AG04449 (cell line): ENCODE measurements at regions not wholly inside any gene's neighbourhood (a gene's known extent, or its start where the extent isn't known, plus 50 kb on each side); places are given as distances from the start of the nearest gene placed in this dataset.
"Not testable (repeated sequence)": the region's sequence is repeated elsewhere in the genome, so short reads cannot be mapped to it uniquely, and the experiment has no call there.

Experiments
- CTCF ChIA-PET: fragments of 350-600 bp; formaldehyde crosslinking; extraction: SDS; loops from one replicate; lab custom pipeline; 2021; ENCODE audit warnings: antibody characterized with exemption; lab: Yijun Ruan, JAX
- POLR2A ChIA-PET: fragments of 400-600, 350-600 bp; formaldehyde crosslinking; extraction: SDS; loops from one replicate; lab custom pipeline; 2020; ENCODE audit warnings: antibody characterized with exemption, inconsistent platforms; lab: Yijun Ruan, JAX
- DNase-seq: peaks from one replicate; pipeline ENCODE4 v3.0.0-alpha.2; 2010; ENCODE audit warnings: low read depth, low spot score
- H3K4me3 ChIP-seq: 2 replicates; pipeline ENCODE4 v1.5.1; 2011; ENCODE audit warnings: low read depth, mild to moderate bottlenecking, control low read depth, low read length
- CTCF ChIP-seq: IDR thresholded peaks from one replicate; pipeline ENCODE4 v1.5.1; 2011; ENCODE audit warnings: mild to moderate bottlenecking, moderate library complexity, low read length, control low read depth, inconsistent platforms; ENCODE audit not compliant: insufficient read depth; ENCODE audit errors: missing control alignments

- DNase-seq = no peak
- ChIA-PET POLR2A (no interaction called here), CTCF (interaction anchor here (0.7 kb wide), 1 partner anchor 649 kb away, joined by 3 read pairs; no protein-coding TSS in a partner anchor)
- no peak overlapping the region for H3K4me3 ChIP-seq
- TF ChIP-seq CTCF = no peak
Measured at GRCh38 chr3:162704799-162705385, 1208.3 kb downstream of the OTOL1 start.

- CTCF ChIA-PET, H3K4me3 ChIP-seq, POLR2A ChIA-PET, DNase-seq: not testable (repeated sequence)
Measured at GRCh38 chr3:162708394-162708793, 1211.8 kb downstream of the OTOL1 start.

- CTCF ChIA-PET, POLR2A ChIA-PET, DNase-seq, H3K4me3 ChIP-seq: not testable (repeated sequence)
Measured at GRCh38 chr3:162708942-162709706, 1212.5 kb downstream of the OTOL1 start.

- ChIA-PET POLR2A (no interaction called here), CTCF (no interaction called here)
- DNase-seq = no peak
- H3K4me3 ChIP-seq = no peak overlapping the region
- TF ChIP-seq CTCF = no peak
Measured at GRCh38 chr3:162710332-162711112, 1213.9 kb downstream of the OTOL1 start.

GRCh38 chr3:162717074-162717473 is 1220.5 kb downstream of the OTOL1 start:
- DNase-seq, H3K4me3 ChIP-seq, CTCF ChIA-PET, POLR2A ChIA-PET: not testable (repeated sequence)

- CTCF ChIA-PET = no interaction called here
- no peak for DNase-seq
- no peak overlapping the region for H3K4me3 ChIP-seq
- TF ChIP-seq CTCF = no peak
- POLR2A ChIA-PET = no interaction called here
Measured at GRCh38 chr3:162718697-162719096, 1222.1 kb downstream of the OTOL1 start.

GRCh38 chr3:162719684-162720341 is 1223.2 kb downstream of the OTOL1 start:
- no peak overlapping the region for H3K4me3 ChIP-seq
- DNase-seq = peak; percentile 76
- ChIA-PET CTCF (no interaction called here), POLR2A (no interaction called here)
- TF ChIP-seq CTCF = no peak
